ENCODE measurements at regions not wholly inside any gene's neighbourhood (a gene's known extent, or its start where the extent isn't known, plus 50 kb on each side); places are given as distances from the start of the nearest gene placed in this dataset.

- H3K9ac ChIP-seq (ENCODE audit: low read length), result no peak overlapping the region
- no peaks in the 10 kb centered on the region for H4K20me1 ChIP-seq (ENCODE audit: insufficient read depth, low read length)
- no peak overlapping the region for H2AFZ ChIP-seq (ENCODE audit: low read length)
- no peaks in the 10 kb centered on the region for H3K9me3 ChIP-seq (ENCODE audit: low read length)
- no peaks in the 10 kb centered on the region for H3F3A ChIP-seq (ENCODE audit: insufficient read depth, low read length)
- no peak overlapping the region for H3K4me2 ChIP-seq (ENCODE audit: low read length)
- H3K27me3 ChIP-seq (ENCODE audit: insufficient read depth, low read length), result no peaks in the 10 kb centered on the region
- no peaks in the 10 kb centered on the region for H3K36me3 ChIP-seq (ENCODE audit: insufficient read depth, low read length)
- no peaks in the 10 kb centered on the region for H3K79me2 ChIP-seq (ENCODE audit: insufficient read depth, low read length)
- no peaks in the 10 kb centered on the region for H3K4me1 ChIP-seq (ENCODE audit: insufficient read depth, low read length, severe bottlenecking)
- no peak overlapping the region for H3K4me3 ChIP-seq (ENCODE audit: low read depth, low read length, poor library complexity, severe bottlenecking)
- no peak overlapping the region for H3K27ac ChIP-seq (ENCODE audit: low read depth, low read length, poor library complexity, severe bottlenecking)
- no peak for TF ChIP-seq CTCF (IDR thresholded peaks at IDR 0.05; ENCODE audit: low read length)
- no peak for TF ChIP-seq EZH2 (IDR thresholded peaks at IDR 0.05; ENCODE audit: borderline replicate concordance, low read length)
- H3K9me2 ChIP-seq (ENCODE audit: low read depth, low read length), result no peaks in the 10 kb centered on the region; the same call in 1 of the 2 replicates
These were observed 301.6 kb downstream of the HLX start for GRCh38 chr1:221180704-221181368.

GRCh38 chr1:221182791-221183533 lies 303.7 kb downstream of the HLX start:
- Histone ChIP-seq H3K36me3 (ENCODE audit: insufficient read depth, low read length) (no peaks in the 10 kb centered on the region), H3K9me2 (ENCODE audit: low read depth, low read length) (no peaks in the 10 kb centered on the region; the same call in 1 of the 2 replicates), H3K4me2 (ENCODE audit: low read length) (no peak overlapping the region), H3K4me1 (ENCODE audit: insufficient read depth, low read length, severe bottlenecking) (no peaks in the 10 kb centered on the region), H3K27me3 (ENCODE audit: insufficient read depth, low read length) (no peaks in the 10 kb centered on the region), H3K79me2 (ENCODE audit: insufficient read depth, low read length) (no peaks in the 10 kb centered on the region), H2AFZ (ENCODE audit: low read length) (no peak overlapping the region), H3K9me3 (ENCODE audit: low read length) (no peaks in the 10 kb centered on the region), H4K20me1 (ENCODE audit: insufficient read depth, low read length) (no peaks in the 10 kb centered on the region), H3F3A (ENCODE audit: insufficient read depth, low read length) (no peaks in the 10 kb centered on the region), H3K9ac (ENCODE audit: low read length) (no peak overlapping the region), H3K27ac (ENCODE audit: low read depth, low read length, poor library complexity, severe bottlenecking) (no peak overlapping the region), H3K4me3 (ENCODE audit: low read depth, low read length, poor library complexity, severe bottlenecking) (no peak overlapping the region)
- no peak for TF ChIP-seq CTCF (IDR thresholded peaks at IDR 0.05; ENCODE audit: low read length)
- TF ChIP-seq EZH2 (IDR thresholded peaks at IDR 0.05; ENCODE audit: borderline replicate concordance, low read length), result no peak

DNA sequence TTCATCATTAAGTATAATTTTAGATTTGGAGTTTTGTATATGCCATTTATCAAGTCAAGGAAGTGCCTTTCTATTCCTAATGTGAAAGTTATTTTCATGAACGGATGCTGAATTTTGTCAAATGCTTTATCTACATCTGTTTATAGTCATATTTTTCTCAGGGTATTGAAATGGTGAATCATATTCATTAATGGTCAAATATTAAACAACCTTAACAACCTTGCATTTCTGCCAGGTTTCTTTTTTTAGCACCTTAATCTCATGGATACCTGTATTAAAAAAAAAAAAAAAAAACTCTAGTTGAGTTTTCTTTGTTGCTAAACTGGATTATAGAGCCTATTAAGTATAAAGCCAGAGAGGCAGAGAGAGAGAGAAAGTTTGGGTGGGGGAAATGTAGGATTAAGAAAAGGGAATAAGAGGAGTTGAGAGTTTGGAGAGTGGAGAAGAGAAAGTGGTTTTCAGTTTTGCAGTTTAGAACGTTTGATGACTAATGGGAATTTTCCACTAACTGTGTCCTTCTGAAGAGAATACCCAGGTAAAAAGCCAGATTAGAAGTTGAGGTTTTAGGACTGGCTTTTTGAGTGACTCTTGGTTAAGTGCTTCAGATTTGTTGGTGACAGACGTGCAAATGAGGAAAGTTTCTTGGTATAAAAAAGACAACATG lies 305.0 kb downstream of the HLX start:
- no peak overlapping the region for H3K4me3 ChIP-seq (ENCODE audit: low read depth, low read length, poor library complexity, severe bottlenecking)
- no peak overlapping the region for H3K4me2 ChIP-seq (ENCODE audit: low read length)
- no peaks in the 10 kb centered on the region for H3K27me3 ChIP-seq (ENCODE audit: insufficient read depth, low read length)

More for the DNA sequence above, 305.0 kb downstream of the HLX start:
- Histone ChIP-seq H3K27ac (ENCODE audit: low read depth, low read length, poor library complexity, severe bottlenecking) (no peak overlapping the region), H3K9me2 (ENCODE audit: low read depth, low read length) (no peaks in the 10 kb centered on the region; the same call in 1 of the 2 replicates), H3K36me3 (ENCODE audit: insufficient read depth, low read length) (no peaks in the 10 kb centered on the region), H3F3A (ENCODE audit: insufficient read depth, low read length) (no peaks in the 10 kb centered on the region), H3K4me1 (ENCODE audit: insufficient read depth, low read length, severe bottlenecking) (no peaks in the 10 kb centered on the region), H4K20me1 (ENCODE audit: insufficient read depth, low read length) (no peaks in the 10 kb centered on the region), H2AFZ (ENCODE audit: low read length) (no peak overlapping the region), H3K9ac (ENCODE audit: low read length) (no peak overlapping the region), H3K79me2 (ENCODE audit: insufficient read depth, low read length) (no peaks in the 10 kb centered on the region), H3K9me3 (ENCODE audit: low read length) (no peaks in the 10 kb centered on the region)
- TF ChIP-seq EZH2 (IDR thresholded peaks at IDR 0.05; ENCODE audit: borderline replicate concordance, low read length) (no peak), CTCF (IDR thresholded peaks at IDR 0.05; ENCODE audit: low read length) (no peak)
